ENCODE measurements at regions not wholly inside any gene's neighbourhood (a gene's known extent, or its start where the extent isn't known, plus 50 kb on each side); places are given as distances from the start of the nearest gene placed in this dataset.

- no peak for TF ChIP-seq CSRNP2 (CRISPR knock-in tag; conservative IDR thresholded peaks at IDR 0.05; ENCODE audit: low read depth)
- no peak for TF ChIP-seq PHF5A (CRISPR knock-in tag; IDR thresholded peaks at IDR 0.05; ENCODE audit: low read depth, unreplicated experiment)
- TF ChIP-seq ZNF557 (CRISPR knock-in tag; IDR thresholded peaks at IDR 0.05), result no peak
- TF ChIP-seq ZFYVE20 (CRISPR knock-in tag; IDR thresholded peaks at IDR 0.05; ENCODE audit: borderline replicate concordance, low read depth), result no peak
- no peak for TF ChIP-seq SP5 (CRISPR knock-in tag; IDR thresholded peaks at IDR 0.05; ENCODE audit: borderline replicate concordance, low read depth)
Measured at GRCh38 chr2:128425216-128425615, 106.5 kb upstream of the HS6ST1 start (continued).

- peaks cover 12% of the 10 kb centered on the region for H3K9me3 ChIP-seq (ENCODE audit: low read length)
- H3K4me3 ChIP-seq (replicated peaks in 1 of 3; ENCODE audit: insufficient read depth in 1 of 3, low read depth in 2 of 3, low read length in 3 of 3), result no peak overlapping the region
- no TSS peak for BruUV-seq (replicated peaks)
- no peaks in the 10 kb centered on the region for H4K20me1 ChIP-seq (ENCODE audit: insufficient read depth, low read length)
- no peaks in the 10 kb centered on the region for H3K36me3 ChIP-seq (replicated peaks in 1 of 2; ENCODE audit: control insufficient read depth in 1 of 2, insufficient read depth in 2 of 2, low read length in 2 of 2)
- in situ Hi-C loops (cut with HindIII; ENCODE audit: extremely low pct_ligation_motif_present, low pct_unique_long_range_greater_than_20kb) (no loop called here), intact Hi-C loops (cut with micrococcal nuclease; ENCODE audit: unreplicated experiment) (no loop called here)
- H3K79me2 ChIP-seq (ENCODE audit: insufficient read depth, low read length), result no peaks in the 10 kb centered on the region
- H3K9ac ChIP-seq (ENCODE audit: insufficient read depth, low read depth, low read length), result no peak overlapping the region
- ATAC-seq (peak; percentile 28), DNase-seq (ENCODE audit: low spot score) (no peak), FAIRE-seq (no peak)
- no peaks in the 10 kb centered on the region for H3K4me1 ChIP-seq (ENCODE audit: insufficient read depth, low read length)
- WGBS (ENCODE audit: low lambda C conversion rate), result 37% methylated on average over 15 of the region's 15 CpGs
- no peak overlapping the region for H2AFZ ChIP-seq (ENCODE audit: low read length)
- H3K4me2 ChIP-seq (ENCODE audit: low read depth, low read length), result no peak overlapping the region
- ChIA-PET POLR2A (no interaction called here), CTCF (ENCODE audit: low intra/inter-chr PET ratio, low total read pairs) (no interaction called here)
- peaks cover 2 to 21% of the 10 kb centered on the region in 2 experiments; a peak in 3 of 5 replicates for H3K27me3 ChIP-seq (ENCODE audit: control insufficient read depth in 1 of 2, insufficient read depth in 2 of 2, low read length in 2 of 2)
- H3K27ac ChIP-seq (ENCODE audit: extremely low read length, insufficient read depth, low read length), result no peak overlapping the region
- no peak for TF ChIP-seq FOXO4 (CRISPR knock-in tag; conservative IDR thresholded peaks at IDR 0.05)
- no peak for TF ChIP-seq MBNL3 (CRISPR knock-in tag; conservative IDR thresholded peaks at IDR 0.05)
- no peak for TF ChIP-seq ZNF547 (CRISPR knock-in tag; IDR thresholded peaks at IDR 0.05)
- TF ChIP-seq RELA (CRISPR knock-in tag; IDR thresholded peaks at IDR 0.05), result no peak
- TF ChIP-seq DRAP1 (CRISPR knock-in tag; IDR thresholded peaks at IDR 0.05), result no peak
- TF ChIP-seq HES4 (CRISPR knock-in tag; IDR thresholded peaks at IDR 0.05; ENCODE audit: borderline replicate concordance), result no peak
- TF ChIP-seq DPF2 (CRISPR knock-in tag; IDR thresholded peaks at IDR 0.05; ENCODE audit: borderline replicate concordance, low read depth), result no peak
- no peak for TF ChIP-seq BCL3 (CRISPR knock-in tag; IDR thresholded peaks at IDR 0.05)
- TF ChIP-seq ZNF263 (CRISPR knock-in tag; IDR thresholded peaks at IDR 0.05), result no peak
- no peak for TF ChIP-seq MLLT10 (CRISPR knock-in tag; IDR thresholded peaks at IDR 0.05)
- no peak for TF ChIP-seq ZNF251 (CRISPR knock-in tag; IDR thresholded peaks at IDR 0.05)
- no peak for TF ChIP-seq ZNF800 (CRISPR knock-in tag; IDR thresholded peaks at IDR 0.05)
Measured at GRCh38 chr2:128425731-128426620, 107.3 kb upstream of the HS6ST1 start.
